ENCODE measurements at regions not wholly inside any gene's neighbourhood (a gene's known extent, or its start where the extent isn't known, plus 50 kb on each side); places are given as distances from the start of the nearest gene placed in this dataset.

DNA sequence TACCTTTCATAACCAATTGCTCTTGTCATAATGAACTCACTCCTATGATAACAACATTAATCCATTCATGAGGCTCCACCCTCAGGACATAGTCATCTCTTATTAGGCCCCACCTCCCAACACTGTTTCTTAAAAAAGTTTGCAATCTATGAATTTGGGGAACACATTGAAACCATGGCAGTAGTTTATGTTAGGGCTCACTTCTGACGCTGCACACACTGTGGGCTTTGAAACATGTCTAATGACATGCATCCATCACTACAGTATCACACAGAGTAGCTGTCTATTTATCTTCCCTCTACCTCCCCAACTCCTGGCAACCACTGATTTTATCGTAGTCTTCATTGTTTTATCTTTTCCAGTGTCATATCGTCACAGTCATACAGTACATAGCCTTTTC lies 299.8 kb downstream of the GLRX3 start:
- TF ChIP-seq, protein P1, sequence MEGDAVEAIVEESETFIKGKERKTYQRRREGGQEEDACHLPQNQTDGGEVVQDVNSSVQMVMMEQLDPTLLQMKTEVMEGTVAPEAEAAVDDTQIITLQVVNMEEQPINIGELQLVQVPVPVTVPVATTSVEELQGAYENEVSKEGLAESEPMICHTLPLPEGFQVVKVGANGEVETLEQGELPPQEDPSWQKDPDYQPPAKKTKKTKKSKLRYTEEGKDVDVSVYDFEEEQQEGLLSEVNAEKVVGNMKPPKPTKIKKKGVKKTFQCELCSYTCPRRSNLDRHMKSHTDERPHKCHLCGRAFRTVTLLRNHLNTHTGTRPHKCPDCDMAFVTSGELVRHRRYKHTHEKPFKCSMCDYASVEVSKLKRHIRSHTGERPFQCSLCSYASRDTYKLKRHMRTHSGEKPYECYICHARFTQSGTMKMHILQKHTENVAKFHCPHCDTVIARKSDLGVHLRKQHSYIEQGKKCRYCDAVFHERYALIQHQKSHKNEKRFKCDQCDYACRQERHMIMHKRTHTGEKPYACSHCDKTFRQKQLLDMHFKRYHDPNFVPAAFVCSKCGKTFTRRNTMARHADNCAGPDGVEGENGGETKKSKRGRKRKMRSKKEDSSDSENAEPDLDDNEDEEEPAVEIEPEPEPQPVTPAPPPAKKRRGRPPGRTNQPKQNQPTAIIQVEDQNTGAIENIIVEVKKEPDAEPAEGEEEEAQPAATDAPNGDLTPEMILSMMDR (IDR thresholded peaks at IDR 0.05 in 4 of 5, conservative IDR thresholded peaks at IDR 0.05 in 1 of 5), result no peak
- no peak for TF ChIP-seq POLR2A (IDR thresholded peaks at IDR 0.05)
